Gastroesophageal sphincter (tissue), 3 donors: ENCODE measurements at regions not wholly inside any gene's neighbourhood (a gene's known extent, or its start where the extent isn't known, plus 50 kb on each side); places are given as distances from the start of the nearest gene placed in this dataset.

Source experiments
- CTCF ChIP-seq, 4 experiments: fragments of 200-600 bp in 2 of 4; fragments of 450-650 bp in 2 of 4; sonication (generic) in 1 of 4; IDR thresholded peaks; one replicate each; pipeline ENCODE4 v1.5.1; 2017 to 2019; ENCODE audit warnings: antibody characterized with exemption in 4 of 4, mild to moderate bottlenecking in 2 of 4, moderate library complexity in 2 of 4
- EP300 ChIP-seq: sonication (generic); formaldehyde crosslinking; IDR thresholded peaks from one replicate; pipeline ENCODE4 v1.6.1; 2017; ENCODE audit warnings: antibody characterized with exemption, mild to moderate bottlenecking
- POLR2A ChIP-seq, 2 donors: fragments of 450-650 bp; IDR thresholded peaks; one replicate each; pipeline ENCODE4 v1.6.1; 2017; ENCODE audit warnings: antibody characterized with exemption in 2 of 2, mild to moderate bottlenecking in 2 of 2, moderate library complexity in 1 of 2
- POLR2AphosphoS5 ChIP-seq: sonication (generic); formaldehyde crosslinking; IDR thresholded peaks from one replicate; pipeline ENCODE4 v1.6.1; 2017; ENCODE audit warnings: antibody characterized with exemption

GRCh38 chr9:7508516-7508915 lies 291.1 kb downstream of the DMAC1 start:
- TF ChIP-seq CTCF (IDR thresholded peaks at IDR 0.05): no peak
- TF ChIP-seq POLR2AphosphoS5: no peak
- no peak for TF ChIP-seq POLR2A (IDR thresholded peaks at IDR 0.05)
- TF ChIP-seq EP300: no peak
